ENCODE measurements at regions not wholly inside any gene's neighbourhood (a gene's known extent, or its start where the extent isn't known, plus 50 kb on each side); places are given as distances from the start of the nearest gene placed in this dataset.

- TF ChIP-seq CTCF (IDR thresholded peaks at IDR 0.05; ENCODE audit: insufficient read depth, low read length, poor library complexity, severe bottlenecking) (no peak), EZH2phosphoT487 (conservative IDR thresholded peaks at IDR 0.05; ENCODE audit: low read length) (no peak)
- Histone ChIP-seq H3K27me3 (ENCODE audit: low read length) (no peaks in the 10 kb centered on the region), H3K4me3 (ENCODE audit: insufficient read depth, low read length, poor library complexity, severe bottlenecking) (no peak overlapping the region), H3K79me2 (ENCODE audit: insufficient read depth, low read length) (no peaks in the 10 kb centered on the region), H3K9me2 (replicated peaks; ENCODE audit: insufficient read depth, low read length) (no peaks in the 10 kb centered on the region), H3K9me3 (ENCODE audit: insufficient read depth, low read length) (no peaks in the 10 kb centered on the region), H3F3A (ENCODE audit: insufficient read depth) (no peaks in the 10 kb centered on the region), H3K36me3 (ENCODE audit: low read length) (no peaks in the 10 kb centered on the region), H2AFZ (ENCODE audit: low read depth, low read length, severe bottlenecking) (no peak overlapping the region), H3K27ac (ENCODE audit: low read depth, low read length) (no peak overlapping the region), H3K9ac (ENCODE audit: low read length) (no peak overlapping the region), H3K4me2 (ENCODE audit: low read depth, low read length, poor library complexity, severe bottlenecking) (no peak overlapping the region), H4K20me1 (ENCODE audit: low read depth, low read length) (no peaks in the 10 kb centered on the region)
Observed at GRCh38 chr2:16093639-16094529, 153.5 kb downstream of the MYCN start.

DNA sequence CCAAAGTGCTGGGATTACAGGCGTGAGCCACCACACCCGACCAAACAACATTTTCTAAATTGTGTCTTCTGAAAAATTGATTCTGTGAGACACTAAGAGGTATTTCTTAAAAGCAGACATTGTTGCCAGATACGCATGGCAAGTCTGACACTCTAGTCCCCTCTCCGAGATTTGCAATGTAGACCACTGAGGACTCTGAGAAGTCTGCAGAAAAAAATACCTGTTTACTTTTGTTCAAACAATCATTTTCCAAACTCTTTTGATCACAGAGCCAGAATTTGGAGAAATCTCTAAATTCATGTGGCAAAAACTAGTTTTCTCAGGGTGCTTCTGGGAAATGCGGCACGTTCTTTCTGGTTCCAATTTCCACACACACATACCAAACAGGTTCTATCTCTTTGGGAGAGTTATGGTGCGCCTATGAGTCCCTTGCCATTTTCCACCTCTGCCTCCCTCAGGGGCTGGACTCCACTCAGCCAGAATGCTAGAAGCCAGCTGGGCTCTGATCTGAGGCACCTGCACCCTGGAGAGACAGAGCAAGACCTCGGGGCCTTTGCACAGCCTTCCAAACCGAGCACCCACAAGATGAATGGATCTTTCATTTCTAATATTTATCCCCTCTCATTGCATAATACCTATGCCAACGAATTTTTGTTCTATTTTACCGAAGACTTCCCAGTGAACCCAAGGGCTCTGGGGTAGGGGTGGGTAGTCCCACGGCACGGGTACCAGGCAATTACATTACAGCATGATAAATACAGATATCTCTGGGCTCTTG, 152.7 kb downstream of the MYCN start:
- no peaks in the 10 kb centered on the region for H3K27me3 ChIP-seq (ENCODE audit: low read length)
- TF ChIP-seq CTCF (IDR thresholded peaks at IDR 0.05; ENCODE audit: insufficient read depth, low read length, poor library complexity, severe bottlenecking) (no peak), EZH2phosphoT487 (conservative IDR thresholded peaks at IDR 0.05; ENCODE audit: low read length) (no peak)
- H3K4me2 ChIP-seq (ENCODE audit: low read depth, low read length, poor library complexity, severe bottlenecking): no peak overlapping the region
- H3K4me3 ChIP-seq (ENCODE audit: insufficient read depth, low read length, poor library complexity, severe bottlenecking): no peak overlapping the region
- no peak overlapping the region for H3K9ac ChIP-seq (ENCODE audit: low read length)
- H3K79me2 ChIP-seq (ENCODE audit: insufficient read depth, low read length): no peaks in the 10 kb centered on the region
- no peaks in the 10 kb centered on the region for H3K9me3 ChIP-seq (ENCODE audit: insufficient read depth, low read length)
- H3K36me3 ChIP-seq (ENCODE audit: low read length): no peaks in the 10 kb centered on the region
- no peaks in the 10 kb centered on the region for H3K9me2 ChIP-seq (replicated peaks; ENCODE audit: insufficient read depth, low read length)
- H3K27ac ChIP-seq (ENCODE audit: low read depth, low read length): no peak overlapping the region
- H2AFZ ChIP-seq (ENCODE audit: low read depth, low read length, severe bottlenecking): no peak overlapping the region
- H3F3A ChIP-seq (ENCODE audit: insufficient read depth): no peaks in the 10 kb centered on the region
- H4K20me1 ChIP-seq (ENCODE audit: low read depth, low read length): no peaks in the 10 kb centered on the region

DNA sequence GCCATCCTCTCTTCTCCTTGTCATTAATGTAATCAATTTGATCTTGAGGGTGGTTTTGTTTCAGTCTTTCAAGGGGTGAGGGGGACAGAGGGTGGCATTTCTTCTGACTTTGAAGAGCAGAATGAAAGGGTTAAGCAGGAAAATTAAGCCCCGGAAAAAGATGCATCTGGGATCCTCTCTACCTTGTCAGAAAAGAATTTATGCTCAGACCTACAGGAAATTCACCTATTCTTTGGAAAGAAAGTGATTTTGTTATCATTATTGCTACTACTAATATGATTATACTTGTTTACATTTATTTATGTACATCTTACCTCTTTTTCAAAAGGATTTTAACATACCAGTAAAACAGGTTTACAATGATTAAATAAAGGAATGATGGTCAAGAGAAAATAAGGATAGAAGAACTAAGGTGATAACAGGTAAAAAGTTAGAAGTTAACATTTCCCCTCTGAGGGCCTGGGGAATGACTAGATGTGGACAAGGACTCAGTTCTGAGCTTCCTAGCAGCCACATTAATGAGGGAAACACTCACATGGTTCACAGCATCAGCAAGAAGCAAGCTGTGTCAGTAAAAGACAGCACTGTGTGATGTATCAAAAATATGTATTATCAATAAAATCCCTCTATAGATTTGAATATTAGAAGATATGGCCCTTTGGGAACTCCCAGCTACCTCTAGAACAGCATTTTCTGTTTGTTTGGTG, 151.4 kb downstream of the MYCN start:
- Histone ChIP-seq H3K4me2 (ENCODE audit: low read depth, low read length, poor library complexity, severe bottlenecking) (no peak overlapping the region), H2AFZ (ENCODE audit: low read depth, low read length, severe bottlenecking) (no peak overlapping the region), H3K9me3 (ENCODE audit: insufficient read depth, low read length) (no peaks in the 10 kb centered on the region), H4K20me1 (ENCODE audit: low read depth, low read length) (no peaks in the 10 kb centered on the region), H3F3A (ENCODE audit: insufficient read depth) (no peaks in the 10 kb centered on the region), H3K9ac (ENCODE audit: low read length) (no peak overlapping the region), H3K4me3 (ENCODE audit: insufficient read depth, low read length, poor library complexity, severe bottlenecking) (no peak overlapping the region), H3K36me3 (ENCODE audit: low read length) (no peaks in the 10 kb centered on the region), H3K9me2 (replicated peaks; ENCODE audit: insufficient read depth, low read length) (no peaks in the 10 kb centered on the region), H3K27me3 (ENCODE audit: low read length) (no peaks in the 10 kb centered on the region), H3K27ac (ENCODE audit: low read depth, low read length) (no peak overlapping the region), H3K79me2 (ENCODE audit: insufficient read depth, low read length) (no peaks in the 10 kb centered on the region)
- TF ChIP-seq EZH2phosphoT487 (conservative IDR thresholded peaks at IDR 0.05; ENCODE audit: low read length) (no peak), CTCF (IDR thresholded peaks at IDR 0.05; ENCODE audit: insufficient read depth, low read length, poor library complexity, severe bottlenecking) (no peak)
